ES-I3 (cell line): ENCODE measurements at regions not wholly inside any gene's neighbourhood (a gene's known extent, or its start where the extent isn't known, plus 50 kb on each side); places are given as distances from the start of the nearest gene placed in this dataset.

ENCODE experiments used
- H3K36me3 ChIP-seq: 2 replicates; pipeline ENCODE4 v1.6.1; 2013; ENCODE audit warnings: mild to moderate bottlenecking, low read length, control low read depth, moderate library complexity; ENCODE audit not compliant: insufficient read depth
- H3K4me1 ChIP-seq: 2 replicates; pipeline ENCODE4 v1.6.1; 2013; ENCODE audit warnings: mild to moderate bottlenecking, control low read depth, low read length; ENCODE audit not compliant: insufficient read depth
- H3K9ac ChIP-seq: 2 replicates; pipeline ENCODE4 v1.6.1; 2013; ENCODE audit warnings: low read depth, mild to moderate bottlenecking, low read length, moderate library complexity
- H3K9me3 ChIP-seq: 2 replicates; pipeline ENCODE4 v1.6.1; 2013; ENCODE audit warnings: mild to moderate bottlenecking, low read length, moderate library complexity; ENCODE audit not compliant: control insufficient read depth, insufficient read depth

GRCh38 chr7:15985587-15986384 is 299.3 kb upstream of the MEOX2 start:
- Histone ChIP-seq H3K9ac (no peak overlapping the region), H3K9me3 (no peaks in the 10 kb centered on the region), H3K36me3 (no peaks in the 10 kb centered on the region), H3K4me1 (peaks cover 13% of the 10 kb centered on the region; the same call in 1 of the 2 replicates)

GRCh38 chr7:15977663-15978062 is 291.2 kb upstream of the MEOX2 start:
- H3K9me3 ChIP-seq, result no peaks in the 10 kb centered on the region
- no peaks in the 10 kb centered on the region for H3K36me3 ChIP-seq
- H3K4me1 ChIP-seq, result no peaks in the 10 kb centered on the region
- H3K9ac ChIP-seq, result no peak overlapping the region

- H3K9me3 ChIP-seq, result no peaks in the 10 kb centered on the region
- no peak overlapping the region for H3K9ac ChIP-seq
- H3K4me1 ChIP-seq, result no peaks in the 10 kb centered on the region
- H3K36me3 ChIP-seq, result no peaks in the 10 kb centered on the region
Measured at GRCh38 chr7:15972862-15973275, 286.4 kb upstream of the MEOX2 start.

GRCh38 chr7:15967551-15967950 is 281.1 kb upstream of the MEOX2 start:
- Histone ChIP-seq H3K9ac (no peak overlapping the region), H3K4me1 (no peaks in the 10 kb centered on the region), H3K36me3 (no peaks in the 10 kb centered on the region), H3K9me3 (no peaks in the 10 kb centered on the region)

- no peaks in the 10 kb centered on the region for H3K9me3 ChIP-seq
- no peak overlapping the region for H3K9ac ChIP-seq
- H3K4me1 ChIP-seq, result no peaks in the 10 kb centered on the region
- no peaks in the 10 kb centered on the region for H3K36me3 ChIP-seq
Measured at GRCh38 chr7:15967121-15967520, 280.6 kb upstream of the MEOX2 start.

GRCh38 chr7:15963206-15963605 is 276.7 kb upstream of the MEOX2 start:
- Histone ChIP-seq H3K9ac (no peak overlapping the region), H3K4me1 (no peaks in the 10 kb centered on the region), H3K9me3 (no peaks in the 10 kb centered on the region), H3K36me3 (no peaks in the 10 kb centered on the region)

GRCh38 chr7:15954671-15955354 is 268.3 kb upstream of the MEOX2 start:
- H3K9me3 ChIP-seq, result no peaks in the 10 kb centered on the region
- H3K4me1 ChIP-seq, result no peaks in the 10 kb centered on the region
- no peaks in the 10 kb centered on the region for H3K36me3 ChIP-seq
- H3K9ac ChIP-seq, result no peak overlapping the region

- no peaks in the 10 kb centered on the region for H3K4me1 ChIP-seq
- no peaks in the 10 kb centered on the region for H3K36me3 ChIP-seq
- no peak overlapping the region for H3K9ac ChIP-seq
- H3K9me3 ChIP-seq, result no peaks in the 10 kb centered on the region
Measured at GRCh38 chr7:15950299-15950698, 263.8 kb upstream of the MEOX2 start.

GRCh38 chr7:15947754-15948153 is 261.3 kb upstream of the MEOX2 start:
- H3K4me1 ChIP-seq, result no peaks in the 10 kb centered on the region
- H3K9ac ChIP-seq, result no peak overlapping the region
- no peaks in the 10 kb centered on the region for H3K9me3 ChIP-seq
- no peaks in the 10 kb centered on the region for H3K36me3 ChIP-seq

- Histone ChIP-seq H3K9ac (no peak overlapping the region), H3K36me3 (no peaks in the 10 kb centered on the region), H3K4me1 (peaks cover 5% of the 10 kb centered on the region; the same call in 1 of the 2 replicates), H3K9me3 (no peaks in the 10 kb centered on the region)
Measured at GRCh38 chr7:15938115-15938514, 251.6 kb upstream of the MEOX2 start.

- H3K36me3 ChIP-seq, result no peaks in the 10 kb centered on the region
- no peaks in the 10 kb centered on the region for H3K9me3 ChIP-seq
- peaks cover 10% of the 10 kb centered on the region; the same call in 1 of the 2 replicates for H3K4me1 ChIP-seq
- H3K9ac ChIP-seq, result no peak overlapping the region
Measured at GRCh38 chr7:15937571-15937970, 251.1 kb upstream of the MEOX2 start.

- Histone ChIP-seq H3K36me3 (no peaks in the 10 kb centered on the region), H3K9ac (no peak overlapping the region), H3K9me3 (no peaks in the 10 kb centered on the region), H3K4me1 (peaks cover 16% of the 10 kb centered on the region; the same call in 1 of the 2 replicates)
Measured at GRCh38 chr7:15936991-15937390, 250.5 kb upstream of the MEOX2 start.

- Histone ChIP-seq H3K9me3 (no peaks in the 10 kb centered on the region), H3K9ac (no peak overlapping the region), H3K4me1 (peaks cover 21% of the 10 kb centered on the region; the same call in 1 of the 2 replicates), H3K36me3 (no peaks in the 10 kb centered on the region)
Measured at GRCh38 chr7:15932318-15932717, 245.8 kb upstream of the MEOX2 start.

- no peaks in the 10 kb centered on the region for H3K36me3 ChIP-seq
- H3K9ac ChIP-seq, result no peak overlapping the region
- no peaks in the 10 kb centered on the region for H3K9me3 ChIP-seq
- peaks cover 21% of the 10 kb centered on the region; the same call in 1 of the 2 replicates for H3K4me1 ChIP-seq
Measured at GRCh38 chr7:15929411-15929810, 242.9 kb upstream of the MEOX2 start.

- no peaks in the 10 kb centered on the region for H3K36me3 ChIP-seq
- no peaks in the 10 kb centered on the region for H3K4me1 ChIP-seq
- H3K9ac ChIP-seq, result no peak overlapping the region
- no peaks in the 10 kb centered on the region for H3K9me3 ChIP-seq
Measured at GRCh38 chr7:15925608-15926007, 239.1 kb upstream of the MEOX2 start.
